Endodermal cell (in vitro differentiated cells): ENCODE measurements at regions not wholly inside any gene's neighbourhood (a gene's known extent, or its start where the extent isn't known, plus 50 kb on each side); places are given as distances from the start of the nearest gene placed in this dataset.

Source experiments
- DNase-seq: peaks from one replicate; pipeline ENCODE4 v3.0.0-alpha.2; 2017
- H3K27ac ChIP-seq: 2 replicates; pipeline ENCODE4 v1.5.1; 2013; ENCODE audit warnings: mild to moderate bottlenecking, low read depth, low read length, moderate library complexity
- H3K27me3 ChIP-seq: 2 replicates; pipeline ENCODE4 v1.6.1; 2013; ENCODE audit warnings: mild to moderate bottlenecking, low read length, moderate library complexity; ENCODE audit not compliant: insufficient read depth, control insufficient read depth, poor library complexity, severe bottlenecking
- H3K36me3 ChIP-seq: 2 replicates; pipeline ENCODE4 v1.7.0; 2013; ENCODE audit warnings: mild to moderate bottlenecking, low read length, moderate library complexity; ENCODE audit not compliant: control insufficient read depth, insufficient read depth
- H3K4me1 ChIP-seq: one replicate; pipeline ENCODE4 v1.7.0; 2013; ENCODE audit warnings: low read length; ENCODE audit not compliant: control insufficient read depth, insufficient read depth
- H3K4me3 ChIP-seq: 2 replicates; pipeline ENCODE4 v1.5.1; 2013; ENCODE audit warnings: mild to moderate bottlenecking, low read length, moderate library complexity
- H3K9ac ChIP-seq: 2 replicates; pipeline ENCODE4 v1.6.1; 2013; ENCODE audit warnings: mild to moderate bottlenecking, low read length, moderate library complexity; ENCODE audit not compliant: poor library complexity, severe bottlenecking; ENCODE audit errors: extremely low read depth
- H3K9me3 ChIP-seq: 2 replicates; pipeline ENCODE4 v1.6.1; 2013; ENCODE audit warnings: mild to moderate bottlenecking, low read length, moderate library complexity; ENCODE audit not compliant: control insufficient read depth
- H3K27ac Mint-ChIP-seq: 2 replicates; pipeline ENCODE4 v1.8.0; 2020; ENCODE audit warnings: mixed read lengths
- H3K27me3 Mint-ChIP-seq: 2 replicates; pipeline ENCODE4 v1.8.0; 2021; ENCODE audit warnings: mild to moderate bottlenecking, mixed read lengths; ENCODE audit not compliant: insufficient read depth
- H3K36me3 Mint-ChIP-seq: 2 replicates; pipeline ENCODE4 v1.8.0; 2020; ENCODE audit warnings: low read depth, mixed read lengths
- H3K4me1 Mint-ChIP-seq: 2 replicates; pipeline ENCODE4 v1.8.0; 2020; ENCODE audit warnings: mixed read lengths
- H3K4me3 Mint-ChIP-seq: 2 replicates; pipeline ENCODE4 v1.8.0; 2020; ENCODE audit warnings: mild to moderate bottlenecking, moderate library complexity, mixed read lengths
- H3K9me3 Mint-ChIP-seq: 2 replicates; pipeline ENCODE4 v1.8.0; 2020; ENCODE audit warnings: mild to moderate bottlenecking, mixed read lengths
- WGBS, 2 experiments: methylation state at CpG; one replicate each; pipeline versions ENCODE4 v1.1.5 to v1.1.7; 2013; ENCODE audit warnings: missing lambda C conversion rate in 2 of 2, mixed read lengths in 1 of 2; ENCODE audit not compliant: insufficient coverage in 1 of 2, insufficient read length in 1 of 2; 5-methylcytosine and 5-hydroxymethylcytosine counted together
- TF ChIP-seq, protein P1 (sequence below): fragments of 200-600 bp; sonication (generic); conservative IDR thresholded peaks from 2 replicates; pipeline ENCODE4 v1.5.0; 2021; ENCODE audit warnings: antibody characterized with exemption, mild to moderate bottlenecking

DNA sequence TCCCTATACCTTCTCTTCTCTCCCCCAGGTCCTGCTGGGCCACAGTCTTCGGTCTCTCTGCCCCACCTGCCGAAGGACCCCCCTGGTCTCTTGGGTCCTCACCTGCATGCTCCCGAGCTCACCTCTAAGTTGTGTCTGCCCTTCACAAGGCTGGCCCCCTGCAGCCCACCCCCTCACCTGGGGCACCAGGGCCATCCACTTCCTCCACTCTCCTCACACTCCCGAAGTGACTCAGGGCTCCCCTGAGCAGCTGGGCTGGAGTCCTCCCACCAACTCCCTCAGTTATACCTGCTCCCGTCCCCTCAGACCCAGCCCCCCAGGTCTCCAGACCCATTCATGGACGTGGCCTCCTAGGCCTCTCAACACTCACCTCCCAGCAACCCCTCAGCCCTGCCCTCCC lies 822.0 kb downstream of the KCNJ18 start:
- Mint-ChIP-seq H3K36me3 (peaks cover 3% of the 10 kb centered on the region), H3K9me3 (peaks cover 81% of the 10 kb centered on the region), H3K27me3 (no peaks in the 10 kb centered on the region), H3K4me1 (no peaks in the 10 kb centered on the region), H3K27ac (no peak overlapping the region), H3K4me3 (no peak overlapping the region)
- no peak overlapping the region for H3K4me3 ChIP-seq
- 67 to 74% methylated on average over 1 to 6 of the region's 6 CpGs for WGBS, 2 experiments
- DNase-seq, result no peak
- H3K4me1 ChIP-seq, result no peaks in the 10 kb centered on the region
- no peak overlapping the region for H3K27ac ChIP-seq
- peaks cover 29% of the 10 kb centered on the region for H3K9me3 ChIP-seq
- H3K27me3 ChIP-seq, result no peaks in the 10 kb centered on the region
- TF ChIP-seq, protein P1, sequence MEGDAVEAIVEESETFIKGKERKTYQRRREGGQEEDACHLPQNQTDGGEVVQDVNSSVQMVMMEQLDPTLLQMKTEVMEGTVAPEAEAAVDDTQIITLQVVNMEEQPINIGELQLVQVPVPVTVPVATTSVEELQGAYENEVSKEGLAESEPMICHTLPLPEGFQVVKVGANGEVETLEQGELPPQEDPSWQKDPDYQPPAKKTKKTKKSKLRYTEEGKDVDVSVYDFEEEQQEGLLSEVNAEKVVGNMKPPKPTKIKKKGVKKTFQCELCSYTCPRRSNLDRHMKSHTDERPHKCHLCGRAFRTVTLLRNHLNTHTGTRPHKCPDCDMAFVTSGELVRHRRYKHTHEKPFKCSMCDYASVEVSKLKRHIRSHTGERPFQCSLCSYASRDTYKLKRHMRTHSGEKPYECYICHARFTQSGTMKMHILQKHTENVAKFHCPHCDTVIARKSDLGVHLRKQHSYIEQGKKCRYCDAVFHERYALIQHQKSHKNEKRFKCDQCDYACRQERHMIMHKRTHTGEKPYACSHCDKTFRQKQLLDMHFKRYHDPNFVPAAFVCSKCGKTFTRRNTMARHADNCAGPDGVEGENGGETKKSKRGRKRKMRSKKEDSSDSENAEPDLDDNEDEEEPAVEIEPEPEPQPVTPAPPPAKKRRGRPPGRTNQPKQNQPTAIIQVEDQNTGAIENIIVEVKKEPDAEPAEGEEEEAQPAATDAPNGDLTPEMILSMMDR, result no peak
- H3K36me3 ChIP-seq, result no peaks in the 10 kb centered on the region
- H3K9ac ChIP-seq, result no peak overlapping the region

DNA sequence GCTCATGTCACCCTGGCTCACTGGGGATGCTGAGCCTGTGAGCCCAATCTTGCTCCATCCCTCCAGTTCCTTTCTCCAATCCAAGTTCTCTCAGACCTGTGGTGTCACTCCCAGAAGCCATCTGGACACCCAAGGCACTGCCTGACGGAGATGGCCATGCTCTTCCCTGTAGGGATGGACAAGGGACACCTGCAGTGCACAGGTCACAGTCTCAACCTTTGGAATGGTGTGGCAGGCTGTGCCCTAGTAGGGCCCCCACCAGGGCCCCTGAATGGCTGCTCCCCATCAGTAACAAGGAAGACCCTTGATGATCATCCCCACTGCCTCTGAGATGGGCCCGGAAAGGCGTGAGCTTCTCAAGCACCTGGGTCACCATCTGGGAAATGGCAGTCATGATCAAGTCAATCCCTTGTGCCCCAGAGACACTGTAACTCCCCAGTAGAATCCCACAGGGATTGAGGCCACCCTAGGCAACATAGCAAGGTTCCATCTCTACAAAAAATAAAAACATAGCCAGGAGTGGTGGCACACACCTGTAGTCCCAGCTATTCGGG lies 822.5 kb downstream of the KCNJ18 start:
- H3K27me3 ChIP-seq, result no peaks in the 10 kb centered on the region

DNA sequence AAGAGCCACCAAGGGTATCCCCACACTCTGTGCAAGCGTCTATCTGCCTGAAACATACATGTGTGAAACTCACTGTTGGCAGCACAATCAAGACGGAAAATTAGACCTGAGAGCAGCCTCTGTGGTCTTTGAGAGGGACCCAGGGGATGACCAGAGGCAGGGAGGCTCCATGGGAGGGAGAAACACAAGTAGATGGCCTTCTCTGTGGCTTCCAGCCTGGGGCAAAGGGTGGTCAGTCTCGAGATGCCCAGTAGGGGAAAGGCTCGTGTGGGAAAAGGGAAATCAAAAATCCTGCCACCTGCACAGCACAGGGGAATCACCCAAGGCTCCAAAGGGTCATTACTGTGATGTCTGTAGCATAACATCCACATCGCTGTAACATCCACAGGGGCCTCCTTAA lies 823.3 kb downstream of the KCNJ18 start:
- TF ChIP-seq, protein P1, result no peak
- Histone ChIP-seq H3K27me3 (no peaks in the 10 kb centered on the region), H3K36me3 (no peaks in the 10 kb centered on the region), H3K4me3 (no peak overlapping the region), H3K27ac (no peak overlapping the region), H3K9me3 (peaks cover 26% of the 10 kb centered on the region), H3K4me1 (no peaks in the 10 kb centered on the region), H3K9ac (no peak overlapping the region)
- 47 to 54% methylated on average over 3 to 5 of the region's 5 CpGs for WGBS, 2 experiments
- DNase-seq, result no peak
- Mint-ChIP-seq H3K36me3 (peaks cover 3% of the 10 kb centered on the region), H3K27me3 (no peaks in the 10 kb centered on the region), H3K4me3 (no peak overlapping the region), H3K9me3 (peaks cover 72% of the 10 kb centered on the region), H3K4me1 (no peaks in the 10 kb centered on the region), H3K27ac (no peak overlapping the region)

More for the DNA sequence above, 822.5 kb downstream of the KCNJ18 start:
- no peaks in the 10 kb centered on the region for H3K4me1 ChIP-seq
- Mint-ChIP-seq H3K4me1 (no peaks in the 10 kb centered on the region), H3K36me3 (peaks cover 3% of the 10 kb centered on the region), H3K27me3 (no peaks in the 10 kb centered on the region), H3K9me3 (peaks cover 79% of the 10 kb centered on the region), H3K4me3 (no peak overlapping the region), H3K27ac (no peak overlapping the region)
- no peak overlapping the region for H3K27ac ChIP-seq
- DNase-seq, result no peak
- TF ChIP-seq, protein P1, result no peak
- 71 to 86% methylated on average over 1 to 4 of the region's 4 CpGs for WGBS, 2 experiments
- peaks cover 29% of the 10 kb centered on the region for H3K9me3 ChIP-seq
- H3K9ac ChIP-seq, result no peak overlapping the region
- no peaks in the 10 kb centered on the region for H3K36me3 ChIP-seq
- H3K4me3 ChIP-seq, result no peak overlapping the region
